WI38 (cell line): ENCODE measurements at regions not wholly inside any gene's neighbourhood (a gene's known extent, or its start where the extent isn't known, plus 50 kb on each side); places are given as distances from the start of the nearest gene placed in this dataset.
"Not testable (repeated sequence)": the region's sequence is repeated elsewhere in the genome, so short reads cannot be mapped to it uniquely, and the experiment has no call there.

Experiments used
- H3K4me3 ChIP-seq: 2 replicates; pipeline ENCODE4 v1.5.1; 2011; ENCODE audit warnings: low read depth, mild to moderate bottlenecking, control low read depth, low read length
- TF ChIP-seq, protein P1 (sequence below): IDR thresholded peaks from 2 replicates; pipeline ENCODE4 v1.5.1; 2012; ENCODE audit warnings: low read depth, mild to moderate bottlenecking, control low read depth, low read length

DNA sequence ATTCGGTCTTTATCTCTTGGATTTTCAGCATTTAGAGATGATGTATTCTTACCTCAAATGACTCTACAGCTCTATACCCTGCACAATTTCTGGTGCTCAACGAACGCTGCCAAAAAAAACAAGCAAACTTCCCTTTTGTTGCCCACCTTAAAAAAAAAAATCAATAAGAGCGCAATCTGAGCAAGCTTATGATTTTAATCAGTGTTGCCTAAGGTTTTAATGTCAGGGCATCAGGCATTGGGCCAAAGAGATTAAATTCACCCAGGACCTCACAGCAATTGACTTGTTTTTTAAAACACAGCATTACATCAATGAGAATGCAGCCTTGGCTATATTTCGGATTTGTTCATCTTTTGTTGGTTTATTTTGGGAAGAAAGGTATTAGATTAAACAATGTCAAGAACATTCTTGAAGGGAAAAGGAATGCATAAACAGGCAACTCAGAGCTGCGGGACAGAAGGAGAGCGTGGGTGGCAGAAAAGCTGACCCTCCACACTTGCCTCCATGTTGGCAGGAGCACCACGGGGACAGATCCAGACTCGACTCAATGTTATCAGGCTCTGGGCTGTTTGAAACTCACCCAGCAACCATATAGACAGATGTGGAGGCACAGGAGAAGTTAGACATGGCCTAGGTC, 127.5 kb upstream of the DAPK1 start:
- no peak overlapping the region for H3K4me3 ChIP-seq
- TF ChIP-seq, protein P1, sequence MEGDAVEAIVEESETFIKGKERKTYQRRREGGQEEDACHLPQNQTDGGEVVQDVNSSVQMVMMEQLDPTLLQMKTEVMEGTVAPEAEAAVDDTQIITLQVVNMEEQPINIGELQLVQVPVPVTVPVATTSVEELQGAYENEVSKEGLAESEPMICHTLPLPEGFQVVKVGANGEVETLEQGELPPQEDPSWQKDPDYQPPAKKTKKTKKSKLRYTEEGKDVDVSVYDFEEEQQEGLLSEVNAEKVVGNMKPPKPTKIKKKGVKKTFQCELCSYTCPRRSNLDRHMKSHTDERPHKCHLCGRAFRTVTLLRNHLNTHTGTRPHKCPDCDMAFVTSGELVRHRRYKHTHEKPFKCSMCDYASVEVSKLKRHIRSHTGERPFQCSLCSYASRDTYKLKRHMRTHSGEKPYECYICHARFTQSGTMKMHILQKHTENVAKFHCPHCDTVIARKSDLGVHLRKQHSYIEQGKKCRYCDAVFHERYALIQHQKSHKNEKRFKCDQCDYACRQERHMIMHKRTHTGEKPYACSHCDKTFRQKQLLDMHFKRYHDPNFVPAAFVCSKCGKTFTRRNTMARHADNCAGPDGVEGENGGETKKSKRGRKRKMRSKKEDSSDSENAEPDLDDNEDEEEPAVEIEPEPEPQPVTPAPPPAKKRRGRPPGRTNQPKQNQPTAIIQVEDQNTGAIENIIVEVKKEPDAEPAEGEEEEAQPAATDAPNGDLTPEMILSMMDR: no peak

DNA sequence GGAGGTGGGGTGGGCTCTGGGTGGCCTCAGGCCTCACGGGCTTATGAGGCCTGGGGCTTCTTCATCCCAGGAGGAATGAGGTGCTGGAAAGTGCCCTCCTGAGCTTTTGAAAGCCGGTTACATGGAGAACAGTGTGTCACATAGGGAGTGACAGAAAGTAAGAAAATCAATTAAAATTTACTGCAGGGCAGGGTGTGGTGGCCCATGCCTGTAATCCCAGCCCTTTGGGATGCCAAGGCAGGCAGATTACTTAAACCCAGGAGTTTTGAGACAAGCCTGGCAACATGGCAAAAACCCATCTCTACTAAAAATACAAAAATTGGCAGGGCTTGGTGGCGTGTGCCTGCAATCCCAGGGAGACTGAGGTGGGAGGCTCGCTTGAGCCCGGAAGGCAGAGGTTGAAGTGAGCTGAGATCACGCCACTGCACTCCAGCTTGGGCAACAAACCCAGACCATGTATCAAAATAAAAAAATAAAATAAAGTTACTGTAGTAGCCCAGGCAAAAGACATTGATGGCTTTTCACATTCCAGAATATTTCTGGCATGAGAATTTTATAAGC, 125.8 kb upstream of the DAPK1 start:
- TF ChIP-seq, protein P1: no peak
- no peak overlapping the region for H3K4me3 ChIP-seq

DNA sequence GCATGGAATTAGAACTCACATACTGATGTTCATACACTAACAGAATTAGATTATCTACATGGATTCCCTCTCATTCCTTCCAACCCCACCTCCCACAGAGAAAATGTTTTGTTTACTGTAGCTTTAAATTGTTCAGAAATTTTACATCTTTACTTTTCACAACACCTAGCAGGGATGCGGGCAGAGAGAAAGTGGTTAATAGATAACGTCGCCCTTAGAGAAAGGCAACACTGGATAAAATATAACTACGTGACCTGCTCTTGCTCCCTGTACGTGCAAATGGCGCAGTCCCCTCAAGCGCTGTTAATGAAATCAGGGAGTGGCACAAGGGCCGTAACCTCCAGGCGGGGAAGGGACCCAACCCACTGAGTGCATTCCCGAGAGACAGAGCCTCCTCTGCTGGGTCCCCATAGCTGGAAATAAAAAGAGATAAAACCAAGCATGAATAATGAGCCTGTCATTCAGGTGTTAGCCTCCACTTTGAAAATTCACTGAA, 125.3 kb upstream of the DAPK1 start:
- TF ChIP-seq, protein P1: no peak

DNA sequence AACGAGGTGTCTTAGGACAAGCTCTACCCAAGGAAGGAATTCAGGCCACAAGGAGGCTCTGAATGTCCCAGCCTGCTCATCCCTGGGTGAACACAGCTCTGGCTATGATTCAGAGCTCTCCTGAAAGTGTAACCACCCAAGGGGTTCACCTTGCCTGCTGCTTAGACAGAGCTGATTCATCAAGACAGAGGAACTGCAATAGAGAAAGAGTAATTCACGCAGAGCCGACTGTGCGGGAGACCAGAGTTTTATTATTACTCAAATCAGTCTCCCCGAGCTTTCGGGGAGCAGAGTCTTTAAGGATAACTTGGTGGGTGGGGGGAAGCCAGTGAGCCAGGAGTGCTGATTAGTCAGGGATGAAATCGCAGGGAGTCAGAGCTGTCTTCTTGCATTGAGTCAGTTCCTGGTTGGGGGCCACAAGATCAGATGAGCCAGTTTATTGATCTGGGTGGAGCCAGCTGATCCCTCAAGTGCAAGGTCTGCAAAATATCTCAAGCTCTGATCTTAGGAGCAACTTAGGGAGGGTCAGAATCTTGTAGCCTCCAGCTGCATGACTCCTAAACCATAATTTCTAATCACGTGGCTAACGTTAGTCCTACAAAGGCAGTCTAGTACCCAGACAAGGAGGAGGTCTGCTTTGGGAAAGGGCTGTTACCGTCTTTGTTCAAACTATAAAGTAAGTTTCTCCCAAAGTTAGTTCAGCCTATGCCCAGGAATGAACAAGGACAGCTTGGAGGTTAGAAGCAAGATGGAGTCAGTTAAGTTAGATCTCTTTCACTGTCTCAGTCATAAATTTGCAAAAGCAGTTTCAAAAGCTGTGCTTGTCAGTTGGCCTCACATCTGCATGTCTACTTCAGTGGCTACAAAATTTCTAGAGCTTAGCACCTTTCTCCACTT, 123.4 kb upstream of the DAPK1 start:
- not testable (repeated sequence) for H3K4me3 ChIP-seq

More for the DNA sequence above, 125.3 kb upstream of the DAPK1 start:
- H3K4me3 ChIP-seq: no peak overlapping the region

DNA sequence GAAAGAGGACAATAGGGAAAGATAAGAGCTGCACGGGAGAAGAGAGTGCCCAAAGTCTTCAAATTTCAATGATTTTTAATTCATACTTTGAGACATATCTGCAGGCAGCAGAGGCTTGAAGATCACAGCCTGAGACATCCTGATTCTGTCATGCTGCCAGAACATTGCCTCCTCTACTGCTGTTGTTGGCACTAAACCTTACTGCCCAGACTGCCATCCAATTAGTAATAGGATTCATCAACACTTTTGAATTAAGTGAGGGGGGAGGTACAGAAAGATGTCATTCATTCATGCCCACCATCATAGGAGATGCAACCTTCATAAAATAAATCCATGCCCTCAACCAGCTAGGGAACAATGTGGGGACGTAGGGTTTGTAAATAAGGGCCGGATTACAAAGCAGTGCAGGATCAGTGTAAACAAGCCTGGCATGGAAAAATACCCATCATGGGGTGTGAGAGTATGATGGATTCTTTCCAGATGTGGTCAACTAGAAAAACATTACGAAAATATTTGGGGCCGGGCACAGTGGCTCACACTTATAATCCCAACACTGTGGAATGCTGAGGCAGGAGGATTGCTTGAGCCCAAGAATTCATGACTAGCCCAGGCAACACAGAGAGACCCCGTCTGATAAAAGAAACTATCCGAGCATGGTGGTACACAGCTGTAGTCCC, 122.1 kb upstream of the DAPK1 start:
- TF ChIP-seq, protein P1: no peak
- H3K4me3 ChIP-seq: no peak overlapping the region

DNA sequence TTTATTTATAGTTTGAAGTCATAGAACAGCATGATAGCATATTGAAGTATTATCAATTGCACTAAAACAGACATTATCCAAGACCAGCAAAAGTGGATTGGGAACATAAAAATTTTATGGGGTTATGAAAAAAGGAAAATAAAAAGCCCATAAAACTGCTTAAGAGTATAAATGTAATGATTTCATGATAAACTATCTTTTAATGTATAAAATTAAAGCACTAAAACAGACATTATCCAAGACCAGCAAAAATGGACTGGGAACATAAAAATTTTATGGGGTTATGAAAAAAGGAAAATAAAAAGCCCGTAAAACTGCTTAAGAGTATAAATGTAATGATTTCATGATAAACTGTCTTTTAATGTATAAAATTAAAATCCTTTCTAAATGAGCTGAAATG, 119.0 kb upstream of the DAPK1 start:
- TF ChIP-seq, protein P1: no peak
- no peak overlapping the region for H3K4me3 ChIP-seq

DNA sequence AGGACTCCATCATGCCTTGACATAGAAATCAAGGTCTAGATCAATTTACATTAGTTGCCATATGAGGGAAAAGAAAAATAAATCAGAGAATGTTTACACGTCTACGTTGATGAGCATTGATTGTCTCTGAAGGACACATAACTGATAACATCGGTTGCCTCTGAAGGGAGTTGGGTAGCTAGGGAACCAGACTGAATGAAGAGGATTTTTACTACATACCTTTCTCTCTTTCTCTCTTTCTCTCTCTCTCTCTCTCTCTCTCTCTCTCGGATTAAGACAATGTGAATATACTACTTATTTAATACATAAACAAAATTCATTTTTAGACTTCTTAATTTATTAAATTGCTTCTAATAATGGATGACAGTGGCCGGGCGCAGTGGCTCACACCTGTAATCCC, 118.4 kb upstream of the DAPK1 start:
- H3K4me3 ChIP-seq: no peak overlapping the region
- TF ChIP-seq, protein P1: no peak
